KMS-11 (cell line): ENCODE measurements at regions not wholly inside any gene's neighbourhood (a gene's known extent, or its start where the extent isn't known, plus 50 kb on each side); places are given as distances from the start of the nearest gene placed in this dataset.

Experiments used
- H2AFZ ChIP-seq: fragments of 200-600 bp; sonication (generic); 2 replicates; pipeline ENCODE4 v1.6.1; 2016; ENCODE audit warnings: antibody characterized with exemption, mixed run types, low read depth
- H3K27ac ChIP-seq: fragments of 200-600 bp; sonication (generic); 2 replicates; pipeline ENCODE4 v1.6.1; 2016; ENCODE audit warnings: mild to moderate bottlenecking, mixed run types
- H3K27me3 ChIP-seq: fragments of 200-600 bp; sonication (generic); 2 replicates; pipeline ENCODE4 v1.6.1; 2017; ENCODE audit warnings: mild to moderate bottlenecking, low read depth, mixed run types, moderate library complexity; ENCODE audit not compliant: insufficient read depth
- H3K36me3 ChIP-seq: fragments of 200-600 bp; sonication (generic); 2 replicates; pipeline ENCODE4 v1.6.1; 2017; ENCODE audit warnings: mild to moderate bottlenecking, mixed run types; ENCODE audit not compliant: insufficient read depth
- H3K4me1 ChIP-seq: fragments of 200-600 bp; sonication (generic); 2 replicates; pipeline ENCODE4 v1.6.1; 2016; ENCODE audit warnings: mild to moderate bottlenecking, low read depth, mixed run types; ENCODE audit not compliant: poor library complexity, severe bottlenecking
- H3K4me2 ChIP-seq: fragments of 200-600 bp; sonication (generic); 2 replicates; pipeline ENCODE4 v1.7.0; 2016; ENCODE audit warnings: mild to moderate bottlenecking, mixed run types
- H3K4me3 ChIP-seq: fragments of 200-600 bp; sonication (generic); IDR thresholded peaks from 2 replicates; pipeline ENCODE4 v1.6.1; 2017; ENCODE audit warnings: low read depth, low read length, mixed read lengths; ENCODE audit not compliant: insufficient read depth
- H3K79me2 ChIP-seq: fragments of 200-600 bp; sonication (generic); 2 replicates; pipeline ENCODE4 v1.6.1; 2016; ENCODE audit warnings: low read depth, mixed run types; ENCODE audit not compliant: insufficient read depth
- H3K9ac ChIP-seq: fragments of 200-600 bp; sonication (generic); 2 replicates; pipeline ENCODE4 v1.6.1; 2016; ENCODE audit warnings: mild to moderate bottlenecking, mixed run types
- H4K20me1 ChIP-seq: fragments of 200-600 bp; sonication (generic); 2 replicates; pipeline ENCODE4 v1.6.1; 2016; ENCODE audit warnings: mild to moderate bottlenecking, mixed run types; ENCODE audit not compliant: insufficient read depth
- TF ChIP-seq, protein P1 (sequence below): fragments of 200-600 bp; sonication (generic); conservative IDR thresholded peaks from 2 replicates; pipeline ENCODE4 v1.6.1; 2017; ENCODE audit warnings: low read depth, mild to moderate bottlenecking, antibody characterized with exemption, low read length, moderate library complexity, mixed read lengths

DNA sequence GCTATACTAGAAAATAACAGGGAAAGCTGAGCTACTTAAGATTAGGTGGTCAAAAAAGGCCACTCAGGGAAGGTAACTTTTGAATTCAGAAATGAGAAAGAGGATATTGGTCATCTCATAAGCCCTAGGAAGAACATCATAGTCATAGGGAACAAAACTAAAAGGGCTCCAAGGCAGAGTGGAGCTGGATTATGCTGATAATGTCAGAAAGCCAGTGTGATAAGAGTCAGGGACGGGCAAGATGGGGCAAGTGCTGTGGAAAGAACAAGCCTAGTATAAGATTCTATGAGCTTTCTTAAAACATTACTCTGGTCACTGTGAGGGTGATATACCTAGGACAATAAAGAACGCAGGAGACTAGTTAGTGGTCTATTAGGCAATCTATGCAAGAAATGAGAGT lies 106.6 kb downstream of the DUSP10 start:
- Histone ChIP-seq H3K4me1 (no peaks in the 10 kb centered on the region), H3K27ac (no peak overlapping the region), H3K9ac (no peak overlapping the region), H4K20me1 (no peaks in the 10 kb centered on the region), H3K79me2 (no peaks in the 10 kb centered on the region), H3K36me3 (no peaks in the 10 kb centered on the region), H3K4me2 (no peak overlapping the region), H2AFZ (no peak overlapping the region), H3K27me3 (no peaks in the 10 kb centered on the region), H3K4me3 (no peak overlapping the region)
- TF ChIP-seq, protein P1, sequence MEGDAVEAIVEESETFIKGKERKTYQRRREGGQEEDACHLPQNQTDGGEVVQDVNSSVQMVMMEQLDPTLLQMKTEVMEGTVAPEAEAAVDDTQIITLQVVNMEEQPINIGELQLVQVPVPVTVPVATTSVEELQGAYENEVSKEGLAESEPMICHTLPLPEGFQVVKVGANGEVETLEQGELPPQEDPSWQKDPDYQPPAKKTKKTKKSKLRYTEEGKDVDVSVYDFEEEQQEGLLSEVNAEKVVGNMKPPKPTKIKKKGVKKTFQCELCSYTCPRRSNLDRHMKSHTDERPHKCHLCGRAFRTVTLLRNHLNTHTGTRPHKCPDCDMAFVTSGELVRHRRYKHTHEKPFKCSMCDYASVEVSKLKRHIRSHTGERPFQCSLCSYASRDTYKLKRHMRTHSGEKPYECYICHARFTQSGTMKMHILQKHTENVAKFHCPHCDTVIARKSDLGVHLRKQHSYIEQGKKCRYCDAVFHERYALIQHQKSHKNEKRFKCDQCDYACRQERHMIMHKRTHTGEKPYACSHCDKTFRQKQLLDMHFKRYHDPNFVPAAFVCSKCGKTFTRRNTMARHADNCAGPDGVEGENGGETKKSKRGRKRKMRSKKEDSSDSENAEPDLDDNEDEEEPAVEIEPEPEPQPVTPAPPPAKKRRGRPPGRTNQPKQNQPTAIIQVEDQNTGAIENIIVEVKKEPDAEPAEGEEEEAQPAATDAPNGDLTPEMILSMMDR: no peak

DNA sequence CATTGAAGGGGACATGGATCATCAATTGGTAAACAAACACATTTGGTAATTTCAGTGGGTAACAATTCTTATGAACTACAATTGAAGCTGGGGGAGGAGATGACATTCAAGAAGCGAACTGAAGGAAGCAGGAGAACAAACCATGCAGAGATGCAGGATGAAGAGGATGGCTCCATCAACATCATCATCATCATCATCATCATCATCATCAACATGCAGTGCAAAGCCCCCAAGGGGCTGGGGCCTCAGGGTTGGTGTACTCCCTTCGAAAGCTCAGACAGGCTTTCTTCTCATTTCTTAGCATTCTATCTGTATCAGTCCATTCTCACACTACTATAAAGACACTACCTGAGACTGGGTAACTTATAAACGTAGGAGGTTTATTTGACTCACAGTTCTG lies 105.8 kb downstream of the DUSP10 start:
- TF ChIP-seq, protein P1: no peak
- Histone ChIP-seq H3K36me3 (no peaks in the 10 kb centered on the region), H3K9ac (no peak overlapping the region), H4K20me1 (no peaks in the 10 kb centered on the region), H3K27ac (no peak overlapping the region), H3K4me3 (no peak overlapping the region), H3K4me1 (no peaks in the 10 kb centered on the region), H3K27me3 (no peaks in the 10 kb centered on the region), H3K79me2 (no peaks in the 10 kb centered on the region), H3K4me2 (no peak overlapping the region), H2AFZ (no peak overlapping the region)

DNA sequence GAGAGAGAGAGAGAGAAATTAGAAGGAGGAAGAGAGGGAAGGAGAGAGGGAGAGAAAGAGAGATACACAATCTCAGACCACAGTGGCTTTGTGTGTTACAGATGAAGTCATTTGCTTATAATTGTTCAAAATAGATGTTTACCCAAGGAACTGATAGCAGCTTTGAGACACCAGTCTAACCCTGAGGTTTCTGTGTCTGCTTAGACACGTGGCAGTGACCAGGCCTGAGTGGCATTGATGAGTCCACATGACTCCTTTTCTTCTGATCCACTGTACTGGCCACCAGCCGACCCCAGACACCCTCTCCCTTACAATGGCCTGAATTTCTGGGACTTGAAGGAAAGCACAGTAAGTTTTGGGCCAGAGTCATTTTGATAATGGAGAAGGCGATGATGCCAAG lies 104.9 kb downstream of the DUSP10 start:
- Histone ChIP-seq H3K4me2 (no peak overlapping the region), H3K4me1 (no peaks in the 10 kb centered on the region), H3K9ac (no peak overlapping the region), H3K36me3 (no peaks in the 10 kb centered on the region), H4K20me1 (no peaks in the 10 kb centered on the region), H3K27ac (no peak overlapping the region), H3K4me3 (no peak overlapping the region), H3K79me2 (no peaks in the 10 kb centered on the region), H2AFZ (no peak overlapping the region), H3K27me3 (no peaks in the 10 kb centered on the region)
- TF ChIP-seq, protein P1: no peak

DNA sequence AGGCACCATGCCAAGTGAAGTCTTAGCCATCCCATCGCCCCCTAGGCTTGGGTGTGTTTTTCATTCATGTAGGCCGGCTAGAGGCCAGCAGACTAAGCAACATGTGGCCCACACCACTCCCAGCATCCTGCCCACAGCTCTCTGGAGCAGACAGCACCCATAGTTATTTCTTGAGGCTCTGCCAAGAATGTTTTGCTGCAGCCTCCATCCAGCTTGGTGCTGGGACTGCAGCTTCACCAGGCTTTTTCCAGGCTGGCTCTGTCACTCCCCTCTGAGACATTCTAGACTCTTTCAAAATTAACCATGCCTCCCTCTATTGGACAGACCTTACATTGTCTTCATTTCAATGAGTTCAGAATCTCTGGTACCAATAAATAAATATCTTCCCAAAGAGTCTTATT lies 104.2 kb downstream of the DUSP10 start:
- Histone ChIP-seq H3K79me2 (no peaks in the 10 kb centered on the region), H2AFZ (no peak overlapping the region), H4K20me1 (no peaks in the 10 kb centered on the region), H3K27me3 (no peaks in the 10 kb centered on the region), H3K9ac (no peak overlapping the region), H3K27ac (no peak overlapping the region), H3K36me3 (no peaks in the 10 kb centered on the region), H3K4me3 (no peak overlapping the region), H3K4me2 (no peak overlapping the region), H3K4me1 (no peaks in the 10 kb centered on the region)
- TF ChIP-seq, protein P1: no peak

DNA sequence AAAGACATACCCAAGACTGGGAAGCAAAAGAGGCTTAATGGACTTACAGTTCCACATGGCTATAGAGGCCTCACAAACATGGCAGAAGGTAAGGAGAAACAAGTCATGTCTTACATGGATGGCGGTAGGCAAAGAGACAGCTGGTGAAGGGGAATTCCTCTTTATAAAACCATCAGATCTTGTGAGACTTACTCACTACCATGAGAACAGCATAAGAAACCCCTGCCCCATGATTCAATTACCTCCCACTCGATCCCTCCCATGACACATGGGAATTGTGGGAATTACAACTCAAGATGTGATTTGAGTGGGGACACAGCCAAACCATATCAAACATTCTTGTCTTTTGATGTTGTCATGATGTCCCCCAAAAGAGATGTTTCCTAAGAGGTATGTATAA lies 103.3 kb downstream of the DUSP10 start:
- H2AFZ ChIP-seq: no peak overlapping the region
- no peaks in the 10 kb centered on the region for H3K79me2 ChIP-seq
- no peak overlapping the region for H3K9ac ChIP-seq
- no peak overlapping the region for H3K4me3 ChIP-seq
- no peaks in the 10 kb centered on the region for H3K27me3 ChIP-seq
- H3K4me1 ChIP-seq: no peaks in the 10 kb centered on the region
- H4K20me1 ChIP-seq: no peaks in the 10 kb centered on the region
- no peaks in the 10 kb centered on the region for H3K36me3 ChIP-seq
- no peak overlapping the region for H3K27ac ChIP-seq
- no peak overlapping the region for H3K4me2 ChIP-seq
- TF ChIP-seq, protein P1: no peak
